ENCODE measurements at regions not wholly inside any gene's neighbourhood (a gene's known extent, or its start where the extent isn't known, plus 50 kb on each side); places are given as distances from the start of the nearest gene placed in this dataset.

DNA sequence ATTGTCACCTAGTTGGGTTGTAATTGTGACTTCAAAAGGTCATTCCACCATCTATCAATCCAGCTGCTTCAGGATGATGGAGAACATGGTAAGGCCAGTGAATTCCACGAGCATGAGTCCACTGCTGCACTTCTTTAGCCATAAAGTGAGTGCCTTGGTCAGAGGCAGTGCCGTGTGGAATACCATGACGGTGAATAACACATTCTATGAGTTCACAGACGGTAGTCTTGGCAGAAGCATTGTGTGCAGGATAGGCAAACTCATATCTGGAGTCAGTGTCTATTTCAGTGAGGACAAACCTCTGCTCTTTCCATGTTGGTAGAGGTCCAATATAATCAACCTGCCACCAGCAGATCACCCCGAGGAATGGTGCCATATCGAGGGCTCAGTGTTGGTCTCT is 650.9 kb downstream of the KCNJ2 start:
- in situ Hi-C loops (cut with HindIII; ENCODE audit: low pct_unique_long_range_greater_than_20kb, low sequenced_read_pairs) (no loop called here), intact Hi-C loops (cut with micrococcal nuclease; ENCODE audit: unreplicated experiment) (no loop called here)
- TF ChIP-seq SIN3A (IDR thresholded peaks at IDR 0.05; ENCODE audit: borderline replicate concordance, insufficient read depth, low read depth, low read length) (no peak), POLR2AphosphoS5 (IDR thresholded peaks at IDR 0.05; ENCODE audit: low read depth, low read length) (no peak), TCF7L2 (IDR thresholded peaks at IDR 0.05; ENCODE audit: low read depth, low read length) (no peak)
- TF ChIP-seq, protein P1, sequence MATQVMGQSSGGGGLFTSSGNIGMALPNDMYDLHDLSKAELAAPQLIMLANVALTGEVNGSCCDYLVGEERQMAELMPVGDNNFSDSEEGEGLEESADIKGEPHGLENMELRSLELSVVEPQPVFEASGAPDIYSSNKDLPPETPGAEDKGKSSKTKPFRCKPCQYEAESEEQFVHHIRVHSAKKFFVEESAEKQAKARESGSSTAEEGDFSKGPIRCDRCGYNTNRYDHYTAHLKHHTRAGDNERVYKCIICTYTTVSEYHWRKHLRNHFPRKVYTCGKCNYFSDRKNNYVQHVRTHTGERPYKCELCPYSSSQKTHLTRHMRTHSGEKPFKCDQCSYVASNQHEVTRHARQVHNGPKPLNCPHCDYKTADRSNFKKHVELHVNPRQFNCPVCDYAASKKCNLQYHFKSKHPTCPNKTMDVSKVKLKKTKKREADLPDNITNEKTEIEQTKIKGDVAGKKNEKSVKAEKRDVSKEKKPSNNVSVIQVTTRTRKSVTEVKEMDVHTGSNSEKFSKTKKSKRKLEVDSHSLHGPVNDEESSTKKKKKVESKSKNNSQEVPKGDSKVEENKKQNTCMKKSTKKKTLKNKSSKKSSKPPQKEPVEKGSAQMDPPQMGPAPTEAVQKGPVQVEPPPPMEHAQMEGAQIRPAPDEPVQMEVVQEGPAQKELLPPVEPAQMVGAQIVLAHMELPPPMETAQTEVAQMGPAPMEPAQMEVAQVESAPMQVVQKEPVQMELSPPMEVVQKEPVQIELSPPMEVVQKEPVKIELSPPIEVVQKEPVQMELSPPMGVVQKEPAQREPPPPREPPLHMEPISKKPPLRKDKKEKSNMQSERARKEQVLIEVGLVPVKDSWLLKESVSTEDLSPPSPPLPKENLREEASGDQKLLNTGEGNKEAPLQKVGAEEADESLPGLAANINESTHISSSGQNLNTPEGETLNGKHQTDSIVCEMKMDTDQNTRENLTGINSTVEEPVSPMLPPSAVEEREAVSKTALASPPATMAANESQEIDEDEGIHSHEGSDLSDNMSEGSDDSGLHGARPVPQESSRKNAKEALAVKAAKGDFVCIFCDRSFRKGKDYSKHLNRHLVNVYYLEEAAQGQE (IDR thresholded peaks at IDR 0.05; ENCODE audit: insufficient read depth in 1 of 2, low read depth in 2 of 2, low read length in 1 of 2): no peak
- TF ChIP-seq, protein P2, sequence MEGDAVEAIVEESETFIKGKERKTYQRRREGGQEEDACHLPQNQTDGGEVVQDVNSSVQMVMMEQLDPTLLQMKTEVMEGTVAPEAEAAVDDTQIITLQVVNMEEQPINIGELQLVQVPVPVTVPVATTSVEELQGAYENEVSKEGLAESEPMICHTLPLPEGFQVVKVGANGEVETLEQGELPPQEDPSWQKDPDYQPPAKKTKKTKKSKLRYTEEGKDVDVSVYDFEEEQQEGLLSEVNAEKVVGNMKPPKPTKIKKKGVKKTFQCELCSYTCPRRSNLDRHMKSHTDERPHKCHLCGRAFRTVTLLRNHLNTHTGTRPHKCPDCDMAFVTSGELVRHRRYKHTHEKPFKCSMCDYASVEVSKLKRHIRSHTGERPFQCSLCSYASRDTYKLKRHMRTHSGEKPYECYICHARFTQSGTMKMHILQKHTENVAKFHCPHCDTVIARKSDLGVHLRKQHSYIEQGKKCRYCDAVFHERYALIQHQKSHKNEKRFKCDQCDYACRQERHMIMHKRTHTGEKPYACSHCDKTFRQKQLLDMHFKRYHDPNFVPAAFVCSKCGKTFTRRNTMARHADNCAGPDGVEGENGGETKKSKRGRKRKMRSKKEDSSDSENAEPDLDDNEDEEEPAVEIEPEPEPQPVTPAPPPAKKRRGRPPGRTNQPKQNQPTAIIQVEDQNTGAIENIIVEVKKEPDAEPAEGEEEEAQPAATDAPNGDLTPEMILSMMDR (IDR thresholded peaks at IDR 0.05): no peak
- no peak overlapping the region for H3K4me3 ChIP-seq (ENCODE audit: low read depth in 2 of 2, low read length in 2 of 2)
- no TSS peak for BruUV-seq (replicated peaks)
- H3K4me1 ChIP-seq (ENCODE audit: control insufficient read depth, insufficient read depth, low read length): no peaks in the 10 kb centered on the region
- DNase-seq (ENCODE audit: low read depth, low spot score): no peak
- H3K27ac ChIP-seq (ENCODE audit: low read length): no peak overlapping the region
- no peaks in the 10 kb centered on the region for H3K9me3 ChIP-seq (ENCODE audit: control insufficient read depth, insufficient read depth, low read depth, low read length)
- H3K27me3 ChIP-seq (ENCODE audit: control insufficient read depth, insufficient read depth, low read length): no peaks in the 10 kb centered on the region
- ChIA-PET POLR2A (no interaction called here), CTCF (no interaction called here)
- ATAC-seq: no peak
- H3K36me3 ChIP-seq (ENCODE audit: control insufficient read depth, insufficient read depth, low read length): no peaks in the 10 kb centered on the region

DNA sequence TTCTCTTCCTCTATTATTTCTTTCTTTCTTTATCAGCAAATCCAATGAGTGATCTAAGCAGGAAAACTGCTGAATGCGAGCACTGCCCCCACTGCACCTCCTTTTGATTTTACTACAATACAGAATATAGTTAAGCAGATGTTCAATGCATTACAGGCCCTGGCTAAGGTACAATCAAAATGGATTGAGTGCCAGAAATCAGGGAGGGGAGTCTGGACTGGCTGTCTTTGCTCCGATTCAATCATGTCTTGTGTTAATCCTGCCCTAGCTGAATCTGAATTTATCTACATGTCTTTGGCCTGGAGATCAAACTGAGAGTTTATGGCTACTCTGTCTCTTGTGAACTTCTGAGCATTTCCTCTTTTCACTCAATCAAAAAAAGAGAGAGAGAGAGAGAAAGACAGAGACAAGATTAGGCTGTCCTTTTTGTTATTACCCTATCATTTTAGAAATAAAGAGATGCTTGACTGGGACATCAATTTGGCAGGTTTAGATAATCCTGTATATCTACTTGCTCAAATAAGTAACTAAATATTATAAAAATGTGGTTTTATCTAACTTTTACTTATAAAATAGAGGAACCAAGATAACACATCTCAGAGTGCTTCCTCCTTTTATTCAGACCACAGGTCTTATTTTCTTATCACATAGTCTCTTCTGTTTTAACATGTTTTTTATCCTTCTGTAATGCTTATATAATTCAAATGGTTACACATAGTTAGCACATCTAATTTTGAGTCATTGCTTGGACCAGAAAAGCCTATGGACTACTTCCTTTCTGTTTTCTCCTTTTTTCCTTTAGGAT is 656.2 kb downstream of the KCNJ2 start:
- in situ Hi-C loops (cut with HindIII; ENCODE audit: low pct_unique_long_range_greater_than_20kb, low sequenced_read_pairs): no loop called here
- DNase-seq (ENCODE audit: low read depth, low spot score) (no peak), ATAC-seq (no peak)
- Histone ChIP-seq H3K4me3 (ENCODE audit: low read depth in 2 of 2, low read length in 2 of 2) (no peak overlapping the region), H3K27me3 (ENCODE audit: control insufficient read depth, insufficient read depth, low read length) (no peaks in the 10 kb centered on the region), H3K4me1 (ENCODE audit: control insufficient read depth, insufficient read depth, low read length) (no peaks in the 10 kb centered on the region), H3K36me3 (ENCODE audit: control insufficient read depth, insufficient read depth, low read length) (no peaks in the 10 kb centered on the region), H3K9me3 (ENCODE audit: control insufficient read depth, insufficient read depth, low read depth, low read length) (no peaks in the 10 kb centered on the region), H3K27ac (ENCODE audit: low read length) (no peak overlapping the region)
- intact Hi-C loops (cut with micrococcal nuclease; ENCODE audit: unreplicated experiment): no loop called here
- no TSS peak for BruUV-seq (replicated peaks)
- ChIA-PET CTCF (no interaction called here), POLR2A (no interaction called here)
- TF ChIP-seq SIN3A (IDR thresholded peaks at IDR 0.05; ENCODE audit: borderline replicate concordance, insufficient read depth, low read depth, low read length) (no peak), POLR2AphosphoS5 (IDR thresholded peaks at IDR 0.05; ENCODE audit: low read depth, low read length) (no peak), TCF7L2 (IDR thresholded peaks at IDR 0.05; ENCODE audit: low read depth, low read length) (no peak)
- TF ChIP-seq, protein P1 (IDR thresholded peaks at IDR 0.05; ENCODE audit: insufficient read depth in 1 of 2, low read depth in 2 of 2, low read length in 1 of 2): no peak
- TF ChIP-seq, protein P2 (IDR thresholded peaks at IDR 0.05): no peak

Data from Panc1 (cell line).